GM18951 (cell line): ENCODE measurements at regions not wholly inside any gene's neighbourhood (a gene's known extent, or its start where the extent isn't known, plus 50 kb on each side); places are given as distances from the start of the nearest gene placed in this dataset.

Source experiments
- POLR2A ChIP-seq: IDR thresholded peaks from 4 replicates; pipeline ENCODE4 v1.6.1; 2011; ENCODE audit warnings: mild to moderate bottlenecking; ENCODE audit not compliant: insufficient read length, insufficient read depth; ENCODE audit errors: extremely low read depth
- in situ Hi-C: fragments of 300-500 bp; cut with MboI; formaldehyde crosslinking; loops from one replicate; pipeline ENCODE4 v1.12.0; 2022; ENCODE audit warnings: low sequenced_read_pairs, mixed read lengths, inconsistent platforms; ENCODE audit not compliant: unreplicated experiment

DNA sequence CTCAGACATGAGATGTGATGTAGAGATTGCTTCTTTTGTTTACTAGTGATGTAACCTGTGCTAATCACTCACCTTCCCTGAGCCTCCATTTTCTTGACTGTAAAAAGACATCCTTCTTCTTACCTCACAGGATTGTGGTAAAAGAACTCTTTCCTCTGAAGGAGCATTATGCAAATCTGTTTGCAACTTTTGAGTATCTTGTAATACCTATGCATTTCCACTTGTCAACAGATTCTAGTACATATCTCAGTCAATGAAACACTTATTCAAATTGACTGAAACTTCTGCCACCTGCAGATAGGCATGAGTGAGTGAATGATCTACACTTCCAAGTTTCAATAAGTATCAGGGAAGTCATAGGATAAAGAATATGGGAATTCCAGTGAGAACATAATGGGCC lies 174.7 kb downstream of the HHIPL2 start:
- no peak for TF ChIP-seq POLR2A
- in situ Hi-C loops = no loop called here

GRCh38 chr1:222372221-222372620 lies 175.7 kb downstream of the HHIPL2 start:
- in situ Hi-C loops = no loop called here
- TF ChIP-seq POLR2A = no peak

- in situ Hi-C loops = no loop called here
- TF ChIP-seq POLR2A = no peak
Observed at GRCh38 chr1:222370913-222371675, 176.8 kb downstream of the HHIPL2 start.

- in situ Hi-C loops = no loop called here
- no peak for TF ChIP-seq POLR2A
Observed at GRCh38 chr1:222370081-222370912, 177.6 kb downstream of the HHIPL2 start.

DNA sequence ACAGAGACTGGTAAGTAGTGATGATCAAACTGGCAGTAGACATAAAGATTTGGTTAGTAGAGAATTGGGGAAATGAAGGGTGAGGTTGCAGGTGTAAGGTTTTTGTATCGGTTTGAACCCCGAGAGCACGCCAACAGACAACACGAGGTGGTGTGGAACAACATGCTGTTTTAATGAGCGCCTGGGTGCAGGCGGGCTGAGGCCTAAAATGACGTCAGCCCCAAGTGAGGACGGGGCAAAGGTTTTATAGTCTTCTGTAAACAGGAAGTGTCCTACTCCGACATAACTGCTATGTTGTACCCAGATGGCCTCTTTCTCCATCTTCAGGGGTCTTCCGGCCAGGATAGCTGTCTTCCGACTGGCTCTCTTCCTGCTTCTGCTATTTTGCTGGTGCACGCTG lies 178.8 kb downstream of the HHIPL2 start:
- no peak for TF ChIP-seq POLR2A
- in situ Hi-C loops = no loop called here

DNA sequence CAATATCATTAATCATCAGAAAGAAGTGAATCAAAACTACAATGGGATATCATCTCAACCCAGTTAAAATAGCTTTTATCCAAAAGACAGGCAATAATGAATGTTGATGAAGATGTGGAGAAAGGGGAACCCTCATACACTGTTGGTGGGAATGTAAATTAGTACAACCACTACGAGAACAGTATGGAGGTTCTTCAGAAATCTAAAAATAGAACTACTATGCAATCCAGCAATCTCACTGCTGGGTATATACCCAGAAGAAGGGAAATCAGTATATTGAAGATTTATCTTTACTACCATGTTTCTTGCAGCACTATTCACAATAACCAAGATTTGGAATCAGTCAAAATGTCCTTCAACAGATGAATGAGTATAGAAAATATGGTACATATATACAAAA lies 189.8 kb downstream of the HHIPL2 start:
- in situ Hi-C loops = no loop called here
- TF ChIP-seq POLR2A = no peak

DNA sequence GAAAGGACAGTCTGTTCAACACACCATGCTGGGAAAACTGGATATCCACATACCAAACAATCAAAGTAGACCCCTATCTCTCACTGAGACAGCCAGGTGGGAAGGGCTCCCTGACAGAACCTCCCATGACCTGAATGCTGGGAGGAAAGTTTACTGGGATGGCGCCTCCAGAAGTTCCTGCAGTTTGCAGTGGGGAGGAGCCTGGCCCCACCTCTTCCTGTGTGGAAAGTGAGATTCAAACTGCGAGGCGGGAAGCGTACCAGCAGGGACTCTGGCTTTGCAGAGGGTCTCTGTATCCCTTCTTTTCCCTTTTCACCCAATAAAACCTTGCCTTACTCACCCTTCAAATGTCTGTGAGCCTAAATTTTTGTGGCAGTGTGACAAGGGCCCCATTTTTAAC lies 190.7 kb downstream of the HHIPL2 start:
- no peak for TF ChIP-seq POLR2A
- in situ Hi-C loops = no loop called here

DNA sequence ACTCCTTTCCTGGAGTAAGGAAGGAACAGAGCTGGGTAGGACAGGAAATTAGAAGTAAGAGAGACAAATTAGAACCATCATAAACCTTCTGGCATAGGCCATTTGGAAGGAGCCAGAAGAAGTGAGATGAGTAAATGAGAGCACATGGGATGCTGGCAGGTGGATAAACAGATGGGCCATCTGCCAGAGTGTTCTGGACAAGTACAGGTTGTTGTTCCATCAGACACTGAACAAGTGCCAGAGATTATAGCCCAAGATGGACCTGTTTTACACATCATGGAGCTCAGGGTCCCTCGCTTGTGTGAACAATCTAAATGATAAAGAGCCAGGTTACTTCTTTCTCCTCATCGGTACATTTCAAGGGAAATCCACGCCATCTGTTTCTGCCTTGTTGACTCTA lies 200.3 kb downstream of the HHIPL2 start:
- in situ Hi-C loops = no loop called here
- TF ChIP-seq POLR2A = no peak

DNA sequence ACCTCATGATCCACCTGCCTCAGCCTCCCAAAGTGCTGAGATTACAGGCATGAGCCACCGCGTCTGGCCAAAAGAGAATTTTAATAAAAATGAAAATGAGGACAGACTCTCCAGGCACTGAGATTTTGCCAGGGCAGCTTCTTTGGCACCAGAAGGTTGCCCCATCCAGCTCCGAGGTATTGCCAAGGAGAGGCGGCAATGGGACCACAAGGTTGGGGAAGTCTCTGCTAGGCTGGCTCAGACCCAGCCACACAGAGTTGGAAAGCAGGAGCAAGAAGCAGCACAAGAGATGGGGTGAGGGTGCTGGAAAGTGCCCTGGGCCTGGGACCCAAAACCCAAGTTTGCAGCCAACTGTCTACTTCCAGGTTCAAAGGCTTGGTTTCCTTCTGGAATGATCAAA lies 200.9 kb downstream of the HHIPL2 start:
- TF ChIP-seq POLR2A = no peak
- in situ Hi-C loops = no loop called here

GRCh38 chr1:222339376-222339947 lies 208.4 kb downstream of the HHIPL2 start:
- in situ Hi-C loops = no loop called here
- TF ChIP-seq POLR2A = no peak

GRCh38 chr1:222335586-222335985 lies 212.3 kb downstream of the HHIPL2 start:
- TF ChIP-seq POLR2A = no peak
- in situ Hi-C loops = no loop called here

DNA sequence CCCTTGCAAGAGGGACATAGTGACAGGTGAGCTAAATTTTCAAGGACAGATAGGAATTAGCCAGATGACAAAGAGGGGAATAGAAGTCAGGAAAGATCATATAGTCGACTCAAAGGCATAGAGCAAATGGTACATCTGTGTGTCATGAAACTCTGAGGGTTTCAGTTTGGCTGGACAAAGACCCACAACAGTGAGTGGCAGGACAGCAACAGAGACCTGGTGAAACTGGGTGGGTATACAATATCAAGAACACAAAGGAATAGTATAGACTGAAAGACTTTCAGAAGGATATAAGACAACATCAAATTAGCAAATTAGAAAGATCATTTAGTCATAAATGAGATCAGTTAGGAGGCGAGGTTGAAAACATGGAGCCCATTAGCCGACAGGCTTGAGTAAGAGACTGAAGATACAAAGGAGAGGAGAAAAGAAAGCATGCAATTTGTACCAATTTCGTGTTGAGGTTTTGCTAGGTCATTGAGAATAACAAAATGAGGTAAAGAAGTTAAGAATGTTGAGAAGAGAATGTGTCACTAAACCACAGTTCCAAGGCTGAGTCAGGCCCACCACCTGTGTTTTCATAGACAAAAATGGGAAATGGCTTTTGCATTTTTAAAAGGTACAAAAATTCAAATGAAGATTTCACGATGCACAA lies 213.8 kb downstream of the HHIPL2 start:
- TF ChIP-seq POLR2A = no peak
- in situ Hi-C loops = no loop called here

GRCh38 chr1:222331765-222332164 lies 216.1 kb downstream of the HHIPL2 start:
- TF ChIP-seq POLR2A = no peak
- in situ Hi-C loops = no loop called here
